IPS DF 6.9 (cell line): ENCODE measurements at regions not wholly inside any gene's neighbourhood (a gene's known extent, or its start where the extent isn't known, plus 50 kb on each side); places are given as distances from the start of the nearest gene placed in this dataset.

Experiments
- DNase-seq: peaks from one replicate; pipeline ENCODE4 v3.0.0-alpha.2; 2013; ENCODE audit warnings: low read depth, low spot score
- H3K27ac ChIP-seq: one replicate; pipeline ENCODE4 v1.5.1; 2013; ENCODE audit warnings: low read length, control low read depth
- H3K27me3 ChIP-seq: 2 replicates; pipeline ENCODE4 v1.6.1; 2013; ENCODE audit warnings: mild to moderate bottlenecking, low read length; ENCODE audit not compliant: control insufficient read depth, insufficient read depth
- H3K36me3 ChIP-seq: 2 replicates; pipeline ENCODE4 v1.6.1; 2013; ENCODE audit warnings: low read length; ENCODE audit not compliant: control insufficient read depth, insufficient read depth
- H3K4me1 ChIP-seq: 2 replicates; pipeline ENCODE4 v1.6.1; 2013; ENCODE audit warnings: low read length; ENCODE audit not compliant: control insufficient read depth, insufficient read depth
- H3K4me3 ChIP-seq: 2 replicates; pipeline ENCODE4 v1.5.1; 2013; ENCODE audit warnings: mild to moderate bottlenecking, low read length
- H3K9me3 ChIP-seq: 2 replicates; pipeline ENCODE4 v1.6.1; 2013; ENCODE audit warnings: low read length, inconsistent platforms; ENCODE audit not compliant: control insufficient read depth, insufficient read depth
- WGBS: extraction: QIAGEN DNeasy Blood & Tissue Kit; methylation state at CpG from one replicate; pipeline ENCODE4 v1.1.7; 2013; ENCODE audit warnings: mixed read lengths, missing lambda C conversion rate; ENCODE audit not compliant: insufficient read length, insufficient coverage; 5-methylcytosine and 5-hydroxymethylcytosine counted together

GRCh38 chr5:159385536-159385935 is 55.2 kb upstream of the IL12B start:
- Histone ChIP-seq H3K4me3 (no peak overlapping the region), H3K36me3 (no peaks in the 10 kb centered on the region), H3K9me3 (no peaks in the 10 kb centered on the region), H3K27ac (no peak overlapping the region), H3K27me3 (no peaks in the 10 kb centered on the region), H3K4me1 (no peaks in the 10 kb centered on the region)
- no peak for DNase-seq

- Histone ChIP-seq H3K36me3 (no peaks in the 10 kb centered on the region), H3K27ac (no peak overlapping the region), H3K27me3 (no peaks in the 10 kb centered on the region), H3K4me1 (no peaks in the 10 kb centered on the region), H3K9me3 (no peaks in the 10 kb centered on the region), H3K4me3 (no peak overlapping the region)
- no peak for DNase-seq
Measured at GRCh38 chr5:159386028-159386711, 55.9 kb upstream of the IL12B start.

- Histone ChIP-seq H3K27ac (no peak overlapping the region), H3K4me1 (no peaks in the 10 kb centered on the region), H3K27me3 (no peaks in the 10 kb centered on the region), H3K36me3 (no peaks in the 10 kb centered on the region), H3K9me3 (no peaks in the 10 kb centered on the region), H3K4me3 (no peak overlapping the region)
- no peak for DNase-seq
- WGBS: no CpG with 5 or more reads among the region's 2 CpGs
Measured at GRCh38 chr5:159392871-159393270, 62.6 kb upstream of the IL12B start.

- Histone ChIP-seq H3K27me3 (no peaks in the 10 kb centered on the region), H3K4me1 (no peaks in the 10 kb centered on the region), H3K9me3 (no peaks in the 10 kb centered on the region), H3K4me3 (no peak overlapping the region), H3K36me3 (no peaks in the 10 kb centered on the region), H3K27ac (no peak overlapping the region)
- no CpG with 5 or more reads among the region's 5 CpGs for WGBS
- DNase-seq: no peak
Measured at GRCh38 chr5:159393854-159394274, 63.6 kb upstream of the IL12B start.

GRCh38 chr5:159395202-159395601 is 64.9 kb upstream of the IL12B start:
- DNase-seq: no peak
- no peaks in the 10 kb centered on the region for H3K4me1 ChIP-seq
- H3K27me3 ChIP-seq: no peaks in the 10 kb centered on the region
- WGBS: no CpG with 5 or more reads among the region's 3 CpGs
- H3K4me3 ChIP-seq: no peak overlapping the region
- no peak overlapping the region for H3K27ac ChIP-seq
- no peaks in the 10 kb centered on the region for H3K36me3 ChIP-seq
- no peaks in the 10 kb centered on the region for H3K9me3 ChIP-seq

GRCh38 chr5:159398936-159399335 is 68.6 kb upstream of the IL12B start:
- Histone ChIP-seq H3K36me3 (no peaks in the 10 kb centered on the region), H3K27ac (no peak overlapping the region), H3K27me3 (no peaks in the 10 kb centered on the region), H3K4me1 (no peaks in the 10 kb centered on the region; the same call in 1 of the 2 replicates), H3K4me3 (no peak overlapping the region), H3K9me3 (no peaks in the 10 kb centered on the region)
- 100% methylated on average over 1 of the region's 3 CpGs for WGBS
- no peak for DNase-seq

GRCh38 chr5:159400476-159400875 is 70.2 kb upstream of the IL12B start:
- no peak for DNase-seq
- peaks cover under 1% of the 10 kb centered on the region for H3K4me1 ChIP-seq
- no peaks in the 10 kb centered on the region for H3K36me3 ChIP-seq
- H3K27ac ChIP-seq: no peak overlapping the region
- H3K9me3 ChIP-seq: no peaks in the 10 kb centered on the region
- H3K27me3 ChIP-seq: no peaks in the 10 kb centered on the region
- no peak overlapping the region for H3K4me3 ChIP-seq
- WGBS: no CpG with 5 or more reads among the region's 3 CpGs

GRCh38 chr5:159402311-159402710 is 72.0 kb upstream of the IL12B start:
- DNase-seq: no peak
- no peak overlapping the region for H3K27ac ChIP-seq
- no peaks in the 10 kb centered on the region for H3K9me3 ChIP-seq
- H3K36me3 ChIP-seq: no peaks in the 10 kb centered on the region
- peaks cover 1% of the 10 kb centered on the region for H3K4me1 ChIP-seq
- H3K27me3 ChIP-seq: no peaks in the 10 kb centered on the region
- WGBS: no CpG with 5 or more reads among the region's 1 CpG
- no peak overlapping the region for H3K4me3 ChIP-seq

GRCh38 chr5:159402856-159403255 is 72.6 kb upstream of the IL12B start:
- no peaks in the 10 kb centered on the region for H3K36me3 ChIP-seq
- no peak overlapping the region for H3K4me3 ChIP-seq
- no peak overlapping the region for H3K27ac ChIP-seq
- H3K4me1 ChIP-seq: peaks cover 1% of the 10 kb centered on the region
- H3K9me3 ChIP-seq: no peaks in the 10 kb centered on the region
- no CpG with 5 or more reads among the region's 5 CpGs for WGBS
- DNase-seq: no peak
- H3K27me3 ChIP-seq: no peaks in the 10 kb centered on the region

GRCh38 chr5:159403906-159404681 is 73.8 kb upstream of the IL12B start:
- Histone ChIP-seq H3K4me1 (peaks cover 1% of the 10 kb centered on the region), H3K27me3 (no peaks in the 10 kb centered on the region), H3K27ac (no peak overlapping the region), H3K9me3 (no peaks in the 10 kb centered on the region), H3K36me3 (no peaks in the 10 kb centered on the region), H3K4me3 (no peak overlapping the region)
- WGBS: no CpG with 5 or more reads among the region's 6 CpGs
- no peak for DNase-seq

GRCh38 chr5:159405611-159406031 is 75.3 kb upstream of the IL12B start:
- H3K27ac ChIP-seq: no peak overlapping the region
- no peaks in the 10 kb centered on the region for H3K27me3 ChIP-seq
- no peak overlapping the region for H3K4me3 ChIP-seq
- no CpG with 5 or more reads among the region's 5 CpGs for WGBS
- no peaks in the 10 kb centered on the region for H3K36me3 ChIP-seq
- DNase-seq: no peak
- no peaks in the 10 kb centered on the region for H3K9me3 ChIP-seq
- H3K4me1 ChIP-seq: peaks cover 1% of the 10 kb centered on the region
